SH-SY5Y (cell line): ENCODE measurements at regions not wholly inside any gene's neighbourhood (a gene's known extent, or its start where the extent isn't known, plus 50 kb on each side); places are given as distances from the start of the nearest gene placed in this dataset.

Experiments
- GATA2 ChIP-seq: IDR thresholded peaks from 2 replicates; pipeline ENCODE4 v1.6.1; 2011; ENCODE audit warnings: mild to moderate bottlenecking, low read depth, low read length
- GATA3 ChIP-seq: IDR thresholded peaks from 2 replicates; pipeline ENCODE4 v1.6.1; 2011; ENCODE audit warnings: low read depth, mild to moderate bottlenecking, low read length, moderate library complexity

GRCh38 chr20:48205281-48205782 lies 420.1 kb upstream of the SULF2 start:
- TF ChIP-seq GATA2: no peak
- no peak for TF ChIP-seq GATA3
